HG03571 (cell line): ENCODE measurements at regions not wholly inside any gene's neighbourhood (a gene's known extent, or its start where the extent isn't known, plus 50 kb on each side); places are given as distances from the start of the nearest gene placed in this dataset.
"Not testable (repeated sequence)": the region's sequence is repeated elsewhere in the genome, so short reads cannot be mapped to it uniquely, and the experiment has no call there.

Source experiments
- ATAC-seq: cut with Tn5 transposase; IDR thresholded peaks from one replicate; pipeline ENCODE4 v1.9.1; 2021; ENCODE audit not compliant: unreplicated experiment

DNA sequence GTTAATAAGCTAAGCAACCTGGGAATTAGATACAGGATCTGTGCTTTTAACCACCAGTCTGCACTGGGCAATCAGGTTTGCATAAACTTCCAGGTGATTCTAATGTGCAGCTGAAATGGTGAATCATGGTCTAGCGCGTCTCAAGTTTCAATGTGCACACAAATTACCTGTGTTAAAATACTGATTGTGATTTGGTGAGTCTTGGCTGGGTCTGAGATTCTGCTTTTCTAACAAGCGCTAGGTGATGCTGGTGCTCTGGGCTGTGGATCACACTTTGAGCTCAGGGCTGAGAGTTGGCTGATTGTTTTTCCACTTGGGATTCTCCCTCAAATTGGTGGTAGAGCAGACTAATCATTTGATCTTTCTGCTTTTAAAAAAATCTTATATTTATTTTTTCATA is 124.8 kb downstream of the C12orf75 start:
- no peak for ATAC-seq

DNA sequence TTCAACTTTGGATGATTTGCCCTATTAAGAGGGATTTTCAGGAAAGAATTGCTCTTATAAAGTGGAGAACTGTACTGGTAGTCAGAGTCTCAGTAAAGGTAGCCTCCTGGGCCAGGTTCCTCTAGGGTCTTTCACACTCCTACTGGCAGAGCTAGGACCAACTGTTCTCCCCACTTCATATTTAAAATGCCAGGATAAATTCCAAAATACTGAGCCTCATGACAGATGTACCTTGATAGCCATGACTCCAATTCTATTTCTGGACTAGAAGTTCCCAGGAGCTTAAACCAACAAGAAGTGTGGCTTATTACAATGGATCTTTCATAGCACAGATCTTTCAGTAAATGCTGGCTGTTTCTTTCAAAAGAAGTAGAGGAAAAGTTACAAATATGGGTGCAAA is 126.5 kb downstream of the C12orf75 start:
- ATAC-seq = no peak

DNA sequence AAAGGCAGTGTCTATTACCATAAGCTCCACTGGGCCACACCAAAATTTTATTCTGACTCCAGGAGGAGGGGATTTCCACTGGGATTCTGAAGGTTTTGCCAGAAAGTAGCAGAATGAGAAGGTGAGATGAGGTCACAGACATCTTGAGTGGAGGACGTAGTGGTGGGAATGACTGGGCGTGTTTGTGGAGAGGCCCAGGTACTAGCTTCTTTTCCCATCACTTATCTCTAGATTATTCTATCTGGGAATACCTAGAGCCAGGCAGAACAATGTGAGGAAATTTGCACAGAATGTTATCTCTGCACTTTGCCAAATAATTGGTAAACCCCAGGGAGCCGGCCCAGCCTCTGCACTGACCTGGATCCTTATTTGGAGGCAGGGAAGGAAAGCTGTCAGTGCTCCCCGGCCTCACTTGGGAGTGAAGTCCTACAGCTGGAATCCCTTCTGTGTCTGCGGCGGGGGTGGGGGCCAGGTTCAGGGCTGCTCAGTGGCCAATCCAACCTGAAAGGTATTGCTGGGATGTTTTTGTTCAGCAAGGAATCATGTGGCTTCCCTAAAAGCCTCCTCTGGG is 129.4 kb downstream of the C12orf75 start:
- no peak for ATAC-seq

DNA sequence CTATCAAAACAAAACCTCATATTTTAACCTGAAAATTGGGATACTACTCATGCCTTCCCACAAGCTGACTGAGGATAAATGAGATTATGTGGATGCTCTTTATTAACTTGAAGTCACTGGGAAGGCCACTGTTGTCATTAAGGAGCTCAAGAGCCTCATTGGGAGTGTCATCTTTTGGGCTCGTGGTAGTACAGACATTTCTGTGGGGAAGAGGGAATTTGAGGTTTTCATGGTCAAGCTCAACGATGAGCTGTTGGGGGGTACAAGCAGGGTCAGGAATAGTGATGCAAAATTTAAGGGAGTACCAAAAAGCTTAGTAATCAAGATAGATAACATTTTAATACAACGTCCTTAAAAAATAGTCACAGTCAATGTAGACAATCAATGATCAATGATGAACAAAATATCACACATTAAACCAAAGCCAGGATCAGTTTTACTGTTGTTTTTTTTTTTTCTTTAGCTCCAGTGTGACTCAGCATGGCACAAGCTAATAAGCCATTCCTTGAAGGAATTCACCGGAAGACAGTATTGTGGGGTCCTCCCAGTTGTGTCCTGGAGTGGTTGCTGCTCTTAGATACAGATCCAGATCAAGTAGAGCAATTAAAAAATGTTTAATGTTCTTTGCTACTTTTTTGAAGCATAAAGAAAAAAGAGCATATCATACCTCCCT is 130.9 kb downstream of the C12orf75 start:
- ATAC-seq = no peak

DNA sequence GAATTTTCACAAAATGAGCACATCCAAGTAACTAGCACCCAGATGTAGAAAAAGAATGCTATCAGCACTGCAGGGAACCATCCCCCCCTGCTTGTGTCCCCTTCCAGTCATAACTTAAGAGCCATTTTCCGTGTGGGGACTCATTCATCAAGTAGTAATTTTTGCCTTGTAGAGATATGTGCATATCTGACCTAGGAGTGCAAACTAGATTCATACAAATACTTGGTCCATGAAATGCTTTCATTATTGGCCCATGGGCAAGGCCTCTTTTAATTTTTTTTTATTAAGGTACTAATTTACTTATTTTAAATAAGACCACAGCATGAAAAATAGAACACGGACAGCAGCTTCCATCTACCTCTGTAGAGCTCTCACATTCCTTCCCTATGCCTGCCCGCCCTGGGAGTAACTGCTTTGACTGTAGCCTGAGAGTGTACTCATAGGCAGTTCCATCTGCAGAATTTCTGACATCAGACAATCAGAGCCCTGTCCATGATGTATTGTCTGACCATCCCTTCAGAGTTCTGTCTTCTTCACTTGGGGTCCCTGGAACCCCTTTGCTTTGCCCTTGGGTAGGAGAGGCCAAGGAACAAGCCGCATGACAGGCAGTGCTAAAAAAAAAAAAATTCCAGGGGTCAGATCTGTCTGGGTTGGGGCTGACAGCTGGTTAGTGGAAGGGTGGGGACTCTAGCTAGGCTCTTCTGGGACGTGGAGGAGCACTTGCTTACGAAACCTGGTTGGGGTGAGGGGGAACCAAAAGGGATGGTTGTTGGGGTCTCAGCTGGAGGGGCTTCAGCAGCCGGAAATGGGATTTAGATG is 131.7 kb downstream of the C12orf75 start:
- no peak for ATAC-seq

DNA sequence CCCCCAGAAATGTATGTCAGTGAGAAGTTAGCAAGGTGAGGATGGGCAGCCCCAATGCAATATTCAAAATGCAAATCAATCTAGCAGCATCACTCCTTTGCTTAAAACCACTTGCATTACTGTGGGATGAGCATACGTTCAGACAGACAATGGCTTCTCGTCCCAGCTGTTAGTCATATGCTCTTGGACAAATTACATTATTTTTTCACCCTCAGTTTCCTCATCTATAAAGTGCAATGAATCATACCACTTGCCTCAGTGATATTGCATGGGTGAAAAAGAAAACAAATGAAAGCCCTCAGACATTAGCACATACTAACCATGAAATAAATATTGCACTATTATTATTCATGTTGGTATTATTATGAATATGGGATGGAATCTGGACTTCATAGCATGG is 132.3 kb downstream of the C12orf75 start:
- ATAC-seq = no peak

DNA sequence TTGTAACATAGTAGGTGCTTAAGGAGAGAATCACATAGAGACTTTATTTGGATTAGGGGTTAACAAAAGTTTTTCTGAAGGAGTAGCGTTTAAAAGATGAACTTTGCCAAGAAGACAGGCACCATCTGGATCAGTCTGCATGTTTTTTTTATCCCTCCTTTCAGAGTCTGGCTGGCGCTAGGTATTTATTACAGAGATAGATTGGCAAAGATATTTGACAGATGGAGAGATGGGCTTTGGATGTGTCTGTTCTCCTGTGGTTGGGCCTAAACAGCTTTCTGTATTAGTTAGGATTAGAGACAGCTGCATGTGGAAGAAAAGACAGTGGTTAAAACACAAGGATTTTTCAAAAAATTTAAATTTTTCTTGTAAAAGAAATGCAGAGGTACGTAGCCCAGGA is 133.9 kb downstream of the C12orf75 start:
- no peak for ATAC-seq

DNA sequence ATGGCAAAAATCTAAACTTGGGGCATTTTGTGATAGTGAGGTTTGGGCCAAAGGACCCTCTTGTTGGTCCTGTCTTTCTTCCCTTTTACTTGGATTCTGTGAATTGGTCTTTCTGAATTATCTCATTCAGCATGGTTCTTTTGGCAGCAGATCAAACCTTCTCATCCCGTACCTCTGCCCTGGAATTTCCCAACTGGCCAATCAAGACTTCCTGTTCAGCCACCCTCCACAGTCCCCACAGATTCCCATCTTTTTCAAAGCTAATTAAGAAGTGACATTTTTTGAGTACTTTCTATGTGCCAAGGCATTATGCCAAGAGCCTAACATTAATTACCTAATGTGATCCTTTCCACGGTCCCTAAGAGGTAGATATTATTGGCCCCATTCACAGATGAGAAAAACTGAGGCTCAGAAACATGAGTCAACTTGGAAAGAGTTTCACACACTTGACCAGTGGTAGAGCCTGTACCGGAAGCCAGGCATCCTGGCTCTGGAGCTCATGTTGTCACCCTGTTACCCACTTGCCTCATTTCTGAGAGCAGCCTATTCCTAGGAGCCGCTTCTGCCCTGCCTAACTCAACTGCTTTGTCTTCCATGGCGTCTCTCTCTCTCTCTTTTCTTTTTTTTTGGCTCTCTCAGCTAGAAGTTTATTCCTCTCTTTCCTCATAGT is 135.9 kb downstream of the C12orf75 start:
- ATAC-seq = no peak

DNA sequence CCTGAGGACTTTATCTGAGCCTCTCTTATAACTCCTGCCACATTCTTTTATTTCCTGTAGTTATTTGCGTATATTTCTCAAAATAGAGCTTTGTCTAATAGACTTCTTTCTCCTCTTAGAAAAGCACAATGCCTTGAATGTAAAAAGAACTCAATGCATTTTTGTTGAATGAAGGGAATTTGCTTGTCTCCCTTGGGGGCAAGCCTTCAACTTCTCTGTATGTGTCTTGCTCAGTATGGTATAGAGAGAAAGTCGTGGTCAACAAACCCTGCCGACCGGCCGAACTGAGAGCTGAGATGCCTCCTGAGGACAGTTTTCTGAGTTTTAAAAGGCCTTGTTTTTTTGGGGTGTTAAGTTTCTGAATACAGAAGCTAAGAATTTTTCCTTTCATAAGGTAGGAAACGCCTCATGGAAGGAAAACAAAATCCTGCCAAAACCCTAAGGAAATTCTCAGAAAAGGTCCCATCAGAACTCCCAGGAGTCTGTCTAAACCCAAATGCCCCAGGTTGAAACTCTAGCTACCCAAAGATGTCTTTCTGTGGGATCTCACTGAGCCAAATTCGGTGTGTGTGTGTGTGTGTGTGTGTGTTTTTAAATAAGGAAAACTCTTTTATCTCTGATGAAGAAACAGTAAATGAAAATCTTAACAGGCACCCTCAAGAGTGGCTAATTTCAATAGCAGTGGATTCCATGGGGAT is 136.6 kb downstream of the C12orf75 start:
- no peak for ATAC-seq

DNA sequence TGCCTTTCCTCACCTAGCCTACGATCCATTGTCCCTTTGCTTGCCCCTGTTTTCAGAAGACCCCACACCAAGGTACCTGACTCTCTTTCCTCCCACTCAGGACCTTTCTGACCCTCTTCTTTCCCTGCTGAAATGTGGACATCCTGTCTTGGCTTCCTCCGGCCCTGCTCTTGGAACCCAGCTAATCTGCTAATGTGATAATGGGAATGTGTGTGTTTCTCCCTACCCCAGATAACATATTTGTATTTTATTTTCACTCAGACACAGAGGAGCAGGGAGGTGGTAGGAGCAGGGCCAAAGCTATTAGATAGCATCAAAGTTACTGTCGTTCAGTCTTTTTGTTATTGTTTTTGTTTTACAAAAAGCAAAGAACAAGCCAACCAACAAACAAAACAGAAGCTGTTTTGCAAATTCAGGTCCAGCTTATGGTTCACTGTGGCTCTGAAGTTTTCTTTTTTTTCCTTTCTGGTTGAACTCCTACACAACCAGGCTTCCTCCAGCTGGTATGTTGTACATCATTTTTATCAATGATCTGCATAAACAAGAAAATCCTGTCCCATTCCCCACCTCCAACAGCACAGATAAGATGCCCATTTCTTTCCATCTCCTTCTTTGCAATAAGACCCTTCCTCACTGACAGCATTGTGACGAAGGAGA is 137.3 kb downstream of the C12orf75 start:
- ATAC-seq = no peak

DNA sequence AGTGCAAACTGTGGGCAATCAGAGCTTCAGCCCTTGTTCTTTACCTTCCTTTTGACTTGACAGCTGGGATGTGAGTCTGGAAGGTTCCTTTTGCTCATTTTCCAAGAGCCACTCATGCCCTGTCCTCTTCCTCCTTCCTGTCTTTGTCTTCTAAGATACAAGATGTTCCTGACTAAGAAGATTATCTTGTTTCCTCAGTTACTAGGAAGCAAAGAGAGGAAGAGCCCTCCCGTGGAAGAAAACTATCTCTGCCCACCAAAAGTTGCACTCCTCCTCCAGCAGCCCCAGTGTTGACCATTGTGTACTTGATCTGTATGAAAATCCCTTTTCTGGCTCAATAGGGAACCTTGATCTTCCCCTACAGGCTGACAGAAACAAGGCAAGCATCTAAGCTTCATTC is 138.0 kb downstream of the C12orf75 start:
- no peak for ATAC-seq

DNA sequence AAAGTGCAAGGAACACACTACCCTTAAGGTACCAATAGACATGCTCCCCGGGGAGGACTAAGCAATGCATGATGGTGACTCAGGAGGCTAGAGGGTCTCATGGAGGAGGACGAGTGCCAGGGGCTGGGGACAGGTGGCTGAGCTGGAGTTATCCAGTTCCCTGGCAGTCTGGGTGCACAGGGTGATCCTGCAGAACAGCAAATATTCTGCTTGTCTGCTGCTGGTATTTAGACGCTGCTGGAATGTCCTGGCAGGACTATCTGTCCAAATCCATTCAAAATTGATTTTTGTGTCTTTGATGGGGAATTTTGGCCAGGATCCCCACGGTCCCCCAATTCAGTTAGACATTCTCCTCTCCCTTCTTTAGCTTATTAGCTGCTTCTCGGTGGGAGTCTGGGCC is 138.7 kb downstream of the C12orf75 start:
- no peak for ATAC-seq

DNA sequence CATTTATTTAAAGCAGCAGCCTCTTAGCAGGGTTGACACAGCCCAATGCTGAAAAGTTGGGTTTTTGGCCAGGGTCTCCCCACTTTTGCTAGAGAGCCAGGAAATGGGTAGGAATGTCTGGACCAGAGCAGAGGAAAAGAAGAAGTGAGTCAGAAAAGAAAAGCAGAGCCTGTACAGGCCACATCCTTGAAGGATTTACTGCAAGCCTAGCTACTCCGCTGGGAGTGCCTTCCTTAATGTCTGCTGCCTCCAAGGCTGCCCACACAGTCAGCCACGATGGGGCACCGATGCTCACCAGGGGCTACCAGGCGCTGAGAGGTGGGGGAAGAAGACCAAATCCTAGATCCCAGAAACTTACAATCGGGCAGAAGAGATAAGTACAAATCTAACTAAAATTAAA is 139.2 kb downstream of the C12orf75 start:
- ATAC-seq = no peak

DNA sequence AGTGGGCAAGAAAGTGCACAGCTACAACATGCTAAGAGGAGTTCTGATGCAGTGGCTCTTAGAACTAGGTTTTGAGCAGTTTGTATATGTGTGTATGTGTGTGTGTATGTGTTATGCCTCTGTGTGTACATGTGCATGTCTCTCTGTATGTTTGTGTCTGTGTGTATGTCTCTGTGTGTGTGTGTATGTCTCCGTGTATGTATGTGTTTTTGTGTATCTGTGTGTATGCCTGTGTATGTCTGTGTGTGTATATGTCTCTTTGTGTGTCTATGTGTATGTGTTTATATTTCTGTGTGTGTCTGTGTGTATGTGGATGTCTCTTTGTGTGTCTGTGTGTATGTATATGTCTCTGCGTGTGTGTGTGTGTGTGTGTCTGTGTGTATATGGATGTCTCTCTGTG is 139.6 kb downstream of the C12orf75 start:
- no peak for ATAC-seq

DNA sequence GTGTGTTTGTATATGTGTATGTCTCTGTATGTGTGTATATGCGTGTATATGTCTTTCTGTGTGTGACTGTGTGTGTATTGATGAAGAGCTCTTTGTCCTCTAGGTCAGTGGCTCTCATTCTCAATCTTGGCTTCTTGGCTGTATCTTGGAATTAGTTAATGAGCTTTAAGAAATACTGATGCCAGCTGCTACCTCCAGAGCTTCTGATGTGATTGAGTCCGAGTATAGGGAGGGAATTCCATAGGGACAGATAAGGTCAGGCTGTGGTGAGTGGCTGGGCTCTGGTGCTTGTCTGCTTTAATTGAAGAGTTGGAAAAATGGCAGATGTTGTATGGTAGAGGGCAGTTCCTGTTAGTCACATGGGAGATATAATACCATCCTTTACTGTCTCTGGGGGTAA is 140.1 kb downstream of the C12orf75 start:
- ATAC-seq = no peak

DNA sequence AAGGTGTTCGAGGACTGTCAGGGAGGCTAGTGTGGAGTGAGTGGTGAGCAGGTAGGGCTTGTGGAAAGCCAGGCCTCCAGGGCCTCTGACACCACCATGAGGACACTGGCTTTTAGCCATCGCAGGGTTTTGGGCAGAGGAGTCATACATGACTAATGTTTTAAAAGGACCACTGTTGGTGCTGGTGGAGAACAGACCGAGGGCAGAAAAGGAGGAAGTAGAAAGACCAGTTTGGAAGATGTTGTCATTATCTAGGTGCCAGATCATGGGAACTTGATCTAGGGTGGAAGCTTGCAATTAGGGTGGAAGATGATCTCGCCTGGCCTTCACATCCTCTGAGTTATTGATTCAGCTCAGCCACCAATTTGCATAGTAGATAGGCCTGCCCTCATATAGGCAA is 144.2 kb downstream of the C12orf75 start:
- no peak for ATAC-seq

DNA sequence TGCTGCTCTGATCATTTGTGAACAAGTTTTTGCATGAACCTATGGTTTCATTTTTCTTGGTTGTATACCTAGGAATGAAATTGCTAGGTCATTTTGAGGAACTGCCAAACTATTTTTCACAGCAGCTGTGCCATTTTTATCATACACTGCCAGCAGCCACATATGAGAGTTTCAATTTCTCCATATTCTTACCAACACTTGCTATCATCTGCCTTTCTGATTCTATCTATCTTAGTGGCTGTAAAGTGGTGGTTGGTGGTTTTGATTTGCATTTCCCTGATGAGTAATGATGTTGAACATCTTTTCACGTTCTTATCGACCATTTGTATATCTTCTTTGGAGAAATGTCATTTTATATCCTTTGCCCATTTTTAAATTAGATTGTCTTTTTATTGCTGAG is 146.1 kb downstream of the C12orf75 start:
- ATAC-seq = no peak

DNA sequence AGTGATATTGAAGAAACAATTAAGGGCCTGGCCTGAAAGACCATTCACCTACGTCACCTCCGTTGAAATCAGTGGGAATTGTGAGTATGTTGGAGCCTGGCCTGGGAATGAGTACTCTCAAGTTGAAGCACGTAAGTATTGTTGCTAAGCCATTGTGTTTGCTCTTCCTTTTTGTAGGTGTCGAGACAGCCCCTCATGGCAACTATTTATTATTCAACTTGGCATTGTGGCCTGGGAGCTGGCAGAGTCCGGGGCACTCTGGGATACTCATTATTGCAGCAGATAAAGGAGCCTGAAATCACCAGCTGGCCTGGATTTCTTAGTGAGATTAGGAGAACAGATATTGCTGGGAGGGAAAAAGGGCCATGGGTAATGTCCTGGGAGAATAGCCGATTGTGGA is 147.4 kb downstream of the C12orf75 start:
- ATAC-seq = no peak

DNA sequence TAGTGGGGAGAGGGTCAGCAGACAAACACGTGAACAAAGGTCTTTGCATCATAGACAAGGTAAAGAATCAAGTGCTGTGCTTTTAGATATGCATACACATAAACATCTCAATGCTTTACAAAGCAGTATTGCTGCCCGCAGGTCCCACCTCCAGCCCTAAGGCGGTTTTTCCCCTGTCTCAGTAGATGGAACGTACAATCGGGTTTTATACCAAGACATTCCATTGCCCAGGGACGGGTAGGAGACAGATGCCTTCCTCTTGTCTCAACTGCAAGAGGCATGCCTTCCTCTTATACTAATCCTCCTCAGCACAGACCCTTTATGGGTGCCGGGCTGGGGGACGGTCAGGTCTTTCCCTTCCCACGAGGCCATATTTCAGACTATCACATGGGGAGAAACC is 148.3 kb downstream of the C12orf75 start:
- not testable (repeated sequence) for ATAC-seq

DNA sequence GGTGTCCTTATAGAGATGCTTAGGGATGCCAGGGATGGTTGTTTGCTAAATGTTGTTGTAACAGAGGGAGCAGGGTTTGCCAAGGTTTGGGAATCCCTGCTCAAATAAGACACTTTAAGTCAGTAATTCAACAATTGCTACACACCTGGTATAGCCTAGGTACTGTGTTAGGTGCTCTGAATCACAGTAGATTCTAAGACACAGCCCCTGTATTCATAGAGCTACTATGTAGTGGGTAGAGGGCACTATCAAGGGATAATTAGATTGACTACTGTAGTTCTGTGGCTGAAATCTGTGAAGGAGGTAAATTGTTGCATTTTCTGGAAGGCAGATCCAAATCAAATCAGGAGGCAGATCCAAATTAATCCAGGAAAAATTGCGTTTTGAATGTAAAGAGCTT is 149.2 kb downstream of the C12orf75 start:
- no peak for ATAC-seq

DNA sequence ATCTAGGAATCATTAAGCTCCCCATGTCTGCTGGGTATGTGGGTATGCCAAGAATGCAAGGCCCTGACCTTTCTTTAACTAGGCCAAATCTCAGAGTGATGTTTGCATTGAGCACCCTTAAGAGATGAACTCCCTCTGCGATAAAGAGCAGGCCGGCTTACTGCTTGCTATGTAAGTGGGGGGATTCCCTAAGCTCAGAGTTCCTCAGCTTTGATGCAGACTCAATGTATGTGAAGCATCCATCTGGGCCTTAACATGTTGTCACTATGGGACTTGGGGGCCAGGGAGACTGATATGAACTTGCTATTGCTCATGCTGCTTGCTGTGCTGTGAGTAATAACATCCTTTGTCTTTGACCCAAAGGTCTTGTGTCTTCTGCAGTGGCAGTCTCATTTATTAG is 149.7 kb downstream of the C12orf75 start:
- ATAC-seq = no peak
